SU-DHL-6 (cell line): ENCODE measurements at regions not wholly inside any gene's neighbourhood (a gene's known extent, or its start where the extent isn't known, plus 50 kb on each side); places are given as distances from the start of the nearest gene placed in this dataset.

ENCODE experiments used
- H2AFZ ChIP-seq: fragments of 200-600 bp; sonication (generic); 2 replicates; pipeline ENCODE4 v1.6.1; 2014; ENCODE audit warnings: low read depth, mild to moderate bottlenecking, moderate library complexity, mixed read lengths, antibody characterized with exemption, low read length; ENCODE audit not compliant: severe bottlenecking
- H3F3A ChIP-seq: fragments of 200-600 bp; shearing (Covaris generic); 2 replicates; pipeline ENCODE4 v1.6.0; 2016; ENCODE audit warnings: antibody characterized with exemption, mild to moderate bottlenecking; ENCODE audit not compliant: insufficient read depth
- H3K27ac ChIP-seq: fragments of 200-600 bp; sonication (generic); 2 replicates; pipeline ENCODE4 v1.5.1; 2016; ENCODE audit warnings: low read depth, mild to moderate bottlenecking, low read length, moderate library complexity, mixed read lengths
- H3K27me3 ChIP-seq: fragments of 200-600 bp; sonication (generic), shearing (Covaris generic); 2 replicates; pipeline ENCODE4 v1.6.0; 2014; ENCODE audit warnings: mild to moderate bottlenecking, low read length
- H3K36me3 ChIP-seq: fragments of 200-600 bp; sonication (generic); 2 replicates; pipeline ENCODE4 v1.6.1; 2014; ENCODE audit warnings: mild to moderate bottlenecking, low read length, mixed read lengths
- H3K4me2 ChIP-seq: fragments of 300-600, 200-600 bp; shearing (Covaris generic), sonication (generic); 2 replicates; pipeline ENCODE4 v1.6.0; 2014; ENCODE audit warnings: low read length, low read depth, mild to moderate bottlenecking; ENCODE audit not compliant: poor library complexity, severe bottlenecking
- H3K4me3 ChIP-seq: fragments of 200-600 bp; sonication (generic); 2 replicates; pipeline ENCODE4 v1.5.1; 2014; ENCODE audit warnings: antibody characterized with exemption, low read length, mild to moderate bottlenecking, mixed read lengths; ENCODE audit not compliant: insufficient read depth, poor library complexity, severe bottlenecking
- H3K79me2 ChIP-seq: fragments of 200-600 bp; sonication (generic); 2 replicates; pipeline ENCODE4 v1.6.1; 2014; ENCODE audit warnings: mild to moderate bottlenecking, low read length, moderate library complexity; ENCODE audit not compliant: insufficient read depth
- H3K9ac ChIP-seq: fragments of 200-600 bp; sonication (generic); 2 replicates; pipeline ENCODE4 v1.7.0; 2014; ENCODE audit warnings: mild to moderate bottlenecking, low read length
- H3K9me2 ChIP-seq: fragments of 200-600 bp; sonication (generic); replicated peaks from 2 replicates; pipeline ENCODE4 v1.6.1; 2014; ENCODE audit warnings: low read length; ENCODE audit not compliant: insufficient read depth
- H3K9me3 ChIP-seq: fragments of 200-600 bp; sonication (generic); 2 replicates; pipeline ENCODE4 v1.6.1; 2014; ENCODE audit warnings: low read length, mixed read lengths; ENCODE audit not compliant: insufficient read depth
- H4K20me1 ChIP-seq: fragments of 200-600 bp; sonication (generic); 2 replicates; pipeline ENCODE4 v1.6.1; 2014; ENCODE audit warnings: low read depth, mild to moderate bottlenecking, antibody characterized with exemption, low read length, moderate library complexity, mixed read lengths
- CTCF ChIP-seq: fragments of 200-600 bp; sonication (generic); IDR thresholded peaks from one replicate; pipeline ENCODE4 v1.5.1; 2017; ENCODE audit warnings: antibody characterized with exemption, mild to moderate bottlenecking, low read length, moderate library complexity; ENCODE audit not compliant: insufficient read depth, poor library complexity, severe bottlenecking
- EZH2phosphoT487 ChIP-seq: fragments of 200-600 bp; sonication (generic), shearing (Covaris generic); conservative IDR thresholded peaks from 2 replicates; pipeline ENCODE4 v1.6.1; 2018; ENCODE audit warnings: mild to moderate bottlenecking, antibody characterized with exemption, low read length, moderate library complexity, mixed read lengths

GRCh38 chr7:68936471-68937035 is 661.7 kb upstream of the AUTS2 start:
- Histone ChIP-seq H3F3A (no peaks in the 10 kb centered on the region), H3K27ac (no peak overlapping the region), H3K9me3 (no peaks in the 10 kb centered on the region), H3K36me3 (no peaks in the 10 kb centered on the region), H3K79me2 (no peaks in the 10 kb centered on the region), H3K27me3 (no peaks in the 10 kb centered on the region), H2AFZ (no peak overlapping the region), H3K4me3 (no peak overlapping the region), H3K4me2 (no peak overlapping the region), H4K20me1 (no peaks in the 10 kb centered on the region), H3K9ac (no peak overlapping the region), H3K9me2 (no peaks in the 10 kb centered on the region)
- TF ChIP-seq CTCF (no peak), EZH2phosphoT487 (no peak)

- H2AFZ ChIP-seq, result no peak overlapping the region
- H3K36me3 ChIP-seq, result no peaks in the 10 kb centered on the region
- no peak overlapping the region for H3K9ac ChIP-seq
- no peaks in the 10 kb centered on the region for H4K20me1 ChIP-seq
- no peaks in the 10 kb centered on the region for H3K9me2 ChIP-seq
- H3K27ac ChIP-seq, result no peak overlapping the region
- no peaks in the 10 kb centered on the region for H3F3A ChIP-seq
- no peaks in the 10 kb centered on the region for H3K79me2 ChIP-seq
- H3K4me2 ChIP-seq, result no peak overlapping the region
- H3K27me3 ChIP-seq, result no peaks in the 10 kb centered on the region
- TF ChIP-seq CTCF (no peak), EZH2phosphoT487 (no peak)
- H3K4me3 ChIP-seq, result no peak overlapping the region
- H3K9me3 ChIP-seq, result no peaks in the 10 kb centered on the region
Observed at GRCh38 chr7:68938151-68938550, 660.1 kb upstream of the AUTS2 start.

GRCh38 chr7:68943786-68944185 is 654.5 kb upstream of the AUTS2 start:
- Histone ChIP-seq H2AFZ (no peak overlapping the region), H3K9ac (no peak overlapping the region), H4K20me1 (no peaks in the 10 kb centered on the region), H3K27ac (no peak overlapping the region), H3K9me3 (no peaks in the 10 kb centered on the region), H3F3A (no peaks in the 10 kb centered on the region), H3K36me3 (no peaks in the 10 kb centered on the region), H3K9me2 (no peaks in the 10 kb centered on the region), H3K79me2 (no peaks in the 10 kb centered on the region), H3K4me3 (no peak overlapping the region), H3K27me3 (no peaks in the 10 kb centered on the region), H3K4me2 (no peak overlapping the region)
- TF ChIP-seq CTCF (no peak), EZH2phosphoT487 (no peak)
